ENCODE measurements at regions not wholly inside any gene's neighbourhood (a gene's known extent, or its start where the extent isn't known, plus 50 kb on each side); places are given as distances from the start of the nearest gene placed in this dataset.

DNA sequence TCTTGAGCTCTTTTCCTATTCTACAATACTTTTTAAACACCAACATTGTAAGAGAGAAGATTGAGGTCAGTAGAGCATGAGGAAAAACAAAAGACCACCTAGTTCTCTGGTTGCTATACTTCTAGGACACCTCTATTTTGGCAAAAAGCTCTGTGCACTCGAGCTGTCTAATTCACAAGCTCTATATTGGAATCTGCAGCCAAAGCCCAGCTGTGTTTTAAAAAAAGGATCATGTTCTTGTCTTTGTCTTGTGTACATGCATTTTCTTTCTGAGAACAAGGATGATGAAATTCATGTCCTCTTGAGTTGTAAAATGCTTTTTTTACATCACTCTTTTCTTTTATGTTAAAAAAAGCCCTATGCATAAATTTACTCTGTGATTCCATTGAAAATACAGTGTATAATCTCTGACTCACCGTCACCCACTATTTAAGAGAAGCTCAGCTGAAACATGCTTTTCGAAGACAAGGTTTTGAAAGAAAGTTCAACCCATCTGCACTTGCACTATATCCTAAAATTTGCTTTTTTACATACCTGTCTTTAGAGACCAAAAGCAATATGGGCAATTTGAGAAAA lies 215.5 kb upstream of the VSTM2A start (continued):
- TF ChIP-seq, protein P1, sequence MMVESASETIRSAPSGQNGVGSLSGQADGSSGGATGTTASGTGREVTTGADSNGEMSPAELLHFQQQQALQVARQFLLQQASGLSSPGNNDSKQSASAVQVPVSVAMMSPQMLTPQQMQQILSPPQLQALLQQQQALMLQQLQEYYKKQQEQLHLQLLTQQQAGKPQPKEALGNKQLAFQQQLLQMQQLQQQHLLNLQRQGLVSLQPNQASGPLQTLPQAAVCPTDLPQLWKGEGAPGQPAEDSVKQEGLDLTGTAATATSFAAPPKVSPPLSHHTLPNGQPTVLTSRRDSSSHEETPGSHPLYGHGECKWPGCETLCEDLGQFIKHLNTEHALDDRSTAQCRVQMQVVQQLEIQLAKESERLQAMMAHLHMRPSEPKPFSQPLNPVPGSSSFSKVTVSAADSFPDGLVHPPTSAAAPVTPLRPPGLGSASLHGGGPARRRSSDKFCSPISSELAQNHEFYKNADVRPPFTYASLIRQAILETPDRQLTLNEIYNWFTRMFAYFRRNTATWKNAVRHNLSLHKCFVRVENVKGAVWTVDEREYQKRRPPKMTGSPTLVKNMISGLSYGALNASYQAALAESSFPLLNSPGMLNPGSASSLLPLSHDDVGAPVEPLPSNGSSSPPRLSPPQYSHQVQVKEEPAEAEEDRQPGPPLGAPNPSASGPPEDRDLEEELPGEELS (CRISPR knock-in tag; IDR thresholded peaks at IDR 0.05) = no peak
- TF ChIP-seq, protein P2, sequence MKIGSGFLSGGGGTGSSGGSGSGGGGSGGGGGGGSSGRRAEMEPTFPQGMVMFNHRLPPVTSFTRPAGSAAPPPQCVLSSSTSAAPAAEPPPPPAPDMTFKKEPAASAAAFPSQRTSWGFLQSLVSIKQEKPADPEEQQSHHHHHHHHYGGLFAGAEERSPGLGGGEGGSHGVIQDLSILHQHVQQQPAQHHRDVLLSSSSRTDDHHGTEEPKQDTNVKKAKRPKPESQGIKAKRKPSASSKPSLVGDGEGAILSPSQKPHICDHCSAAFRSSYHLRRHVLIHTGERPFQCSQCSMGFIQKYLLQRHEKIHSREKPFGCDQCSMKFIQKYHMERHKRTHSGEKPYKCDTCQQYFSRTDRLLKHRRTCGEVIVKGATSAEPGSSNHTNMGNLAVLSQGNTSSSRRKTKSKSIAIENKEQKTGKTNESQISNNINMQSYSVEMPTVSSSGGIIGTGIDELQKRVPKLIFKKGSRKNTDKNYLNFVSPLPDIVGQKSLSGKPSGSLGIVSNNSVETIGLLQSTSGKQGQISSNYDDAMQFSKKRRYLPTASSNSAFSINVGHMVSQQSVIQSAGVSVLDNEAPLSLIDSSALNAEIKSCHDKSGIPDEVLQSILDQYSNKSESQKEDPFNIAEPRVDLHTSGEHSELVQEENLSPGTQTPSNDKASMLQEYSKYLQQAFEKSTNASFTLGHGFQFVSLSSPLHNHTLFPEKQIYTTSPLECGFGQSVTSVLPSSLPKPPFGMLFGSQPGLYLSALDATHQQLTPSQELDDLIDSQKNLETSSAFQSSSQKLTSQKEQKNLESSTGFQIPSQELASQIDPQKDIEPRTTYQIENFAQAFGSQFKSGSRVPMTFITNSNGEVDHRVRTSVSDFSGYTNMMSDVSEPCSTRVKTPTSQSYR (CRISPR knock-in tag; IDR thresholded peaks at IDR 0.05) = no peak
- TF ChIP-seq ZNF138 (CRISPR knock-in tag; conservative IDR thresholded peaks at IDR 0.05) (no peak), GTF2I (CRISPR knock-in tag; conservative IDR thresholded peaks at IDR 0.05) (no peak), GABPB1 (CRISPR knock-in tag; IDR thresholded peaks at IDR 0.05) (no peak), ZNF232 (CRISPR knock-in tag; IDR thresholded peaks at IDR 0.05) (no peak)
- TF ChIP-seq, protein P3, sequence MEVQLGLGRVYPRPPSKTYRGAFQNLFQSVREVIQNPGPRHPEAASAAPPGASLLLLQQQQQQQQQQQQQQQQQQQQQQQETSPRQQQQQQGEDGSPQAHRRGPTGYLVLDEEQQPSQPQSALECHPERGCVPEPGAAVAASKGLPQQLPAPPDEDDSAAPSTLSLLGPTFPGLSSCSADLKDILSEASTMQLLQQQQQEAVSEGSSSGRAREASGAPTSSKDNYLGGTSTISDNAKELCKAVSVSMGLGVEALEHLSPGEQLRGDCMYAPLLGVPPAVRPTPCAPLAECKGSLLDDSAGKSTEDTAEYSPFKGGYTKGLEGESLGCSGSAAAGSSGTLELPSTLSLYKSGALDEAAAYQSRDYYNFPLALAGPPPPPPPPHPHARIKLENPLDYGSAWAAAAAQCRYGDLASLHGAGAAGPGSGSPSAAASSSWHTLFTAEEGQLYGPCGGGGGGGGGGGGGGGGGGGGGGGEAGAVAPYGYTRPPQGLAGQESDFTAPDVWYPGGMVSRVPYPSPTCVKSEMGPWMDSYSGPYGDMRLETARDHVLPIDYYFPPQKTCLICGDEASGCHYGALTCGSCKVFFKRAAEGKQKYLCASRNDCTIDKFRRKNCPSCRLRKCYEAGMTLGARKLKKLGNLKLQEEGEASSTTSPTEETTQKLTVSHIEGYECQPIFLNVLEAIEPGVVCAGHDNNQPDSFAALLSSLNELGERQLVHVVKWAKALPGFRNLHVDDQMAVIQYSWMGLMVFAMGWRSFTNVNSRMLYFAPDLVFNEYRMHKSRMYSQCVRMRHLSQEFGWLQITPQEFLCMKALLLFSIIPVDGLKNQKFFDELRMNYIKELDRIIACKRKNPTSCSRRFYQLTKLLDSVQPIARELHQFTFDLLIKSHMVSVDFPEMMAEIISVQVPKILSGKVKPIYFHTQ (CRISPR knock-in tag; IDR thresholded peaks at IDR 0.05) = no peak

DNA sequence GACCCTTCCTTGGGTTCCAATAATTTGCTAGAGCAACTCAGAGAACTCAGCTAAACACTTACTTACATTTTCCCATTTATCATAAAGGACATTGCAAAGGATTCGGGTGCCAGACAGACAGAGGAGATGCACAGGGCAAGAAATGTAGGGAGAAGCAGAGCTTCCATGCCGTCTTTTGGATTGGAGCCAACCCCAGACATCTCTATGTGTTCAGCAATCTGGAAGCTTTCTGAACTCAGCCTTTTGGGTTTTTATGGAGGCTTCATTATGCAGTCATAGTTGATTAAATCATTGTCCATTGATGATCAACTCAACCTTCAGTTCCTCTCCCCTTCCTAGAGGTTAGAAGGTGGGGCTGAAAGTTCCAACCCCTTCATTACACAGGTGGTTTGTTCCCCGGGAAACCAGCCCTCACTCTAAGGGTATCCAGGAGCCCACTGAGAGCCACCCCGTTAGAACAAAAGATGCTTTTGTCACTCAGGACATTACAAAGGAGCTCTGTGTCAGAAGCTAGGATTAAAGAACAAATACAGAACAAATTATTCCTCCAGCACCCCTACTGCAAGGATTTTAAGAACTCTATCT lies 211.9 kb upstream of the VSTM2A start:
- Mint-ChIP-seq H3K27me3 (ENCODE audit: low read depth) (peaks cover 5% of the 10 kb centered on the region), H3K9me3 (no peaks in the 10 kb centered on the region), H3K4me1 (peaks cover 31% of the 10 kb centered on the region), H3K4me3 (no peak overlapping the region), H3K36me3 (no peaks in the 10 kb centered on the region), H3K27ac (no peak overlapping the region)
- TF ChIP-seq ETV6 (CRISPR knock-in tag; IDR thresholded peaks at IDR 0.05) (no peak), SMAD3 (CRISPR knock-in tag; IDR thresholded peaks at IDR 0.05; ENCODE audit: borderline replicate concordance) (no peak), NR3C1 (CRISPR knock-in tag; conservative IDR thresholded peaks at IDR 0.05; ENCODE audit: low read depth) (no peak), GTF2I (CRISPR knock-in tag; conservative IDR thresholded peaks at IDR 0.05) (no peak)
- TF ChIP-seq, protein P4, sequence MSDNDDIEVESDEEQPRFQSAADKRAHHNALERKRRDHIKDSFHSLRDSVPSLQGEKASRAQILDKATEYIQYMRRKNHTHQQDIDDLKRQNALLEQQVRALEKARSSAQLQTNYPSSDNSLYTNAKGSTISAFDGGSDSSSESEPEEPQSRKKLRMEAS (CRISPR knock-in tag; IDR thresholded peaks at IDR 0.05) = no peak
- TF ChIP-seq, protein P5, sequence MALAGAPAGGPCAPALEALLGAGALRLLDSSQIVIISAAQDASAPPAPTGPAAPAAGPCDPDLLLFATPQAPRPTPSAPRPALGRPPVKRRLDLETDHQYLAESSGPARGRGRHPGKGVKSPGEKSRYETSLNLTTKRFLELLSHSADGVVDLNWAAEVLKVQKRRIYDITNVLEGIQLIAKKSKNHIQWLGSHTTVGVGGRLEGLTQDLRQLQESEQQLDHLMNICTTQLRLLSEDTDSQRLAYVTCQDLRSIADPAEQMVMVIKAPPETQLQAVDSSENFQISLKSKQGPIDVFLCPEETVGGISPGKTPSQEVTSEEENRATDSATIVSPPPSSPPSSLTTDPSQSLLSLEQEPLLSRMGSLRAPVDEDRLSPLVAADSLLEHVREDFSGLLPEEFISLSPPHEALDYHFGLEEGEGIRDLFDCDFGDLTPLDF (CRISPR knock-in tag; IDR thresholded peaks at IDR 0.05) = no peak
- TF ChIP-seq, protein P6, sequence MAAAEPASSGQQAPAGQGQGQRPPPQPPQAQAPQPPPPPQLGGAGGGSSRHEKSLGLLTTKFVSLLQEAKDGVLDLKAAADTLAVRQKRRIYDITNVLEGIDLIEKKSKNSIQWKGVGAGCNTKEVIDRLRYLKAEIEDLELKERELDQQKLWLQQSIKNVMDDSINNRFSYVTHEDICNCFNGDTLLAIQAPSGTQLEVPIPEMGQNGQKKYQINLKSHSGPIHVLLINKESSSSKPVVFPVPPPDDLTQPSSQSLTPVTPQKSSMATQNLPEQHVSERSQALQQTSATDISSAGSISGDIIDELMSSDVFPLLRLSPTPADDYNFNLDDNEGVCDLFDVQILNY (CRISPR knock-in tag; IDR thresholded peaks at IDR 0.05) = no peak
- TF ChIP-seq, protein P7, sequence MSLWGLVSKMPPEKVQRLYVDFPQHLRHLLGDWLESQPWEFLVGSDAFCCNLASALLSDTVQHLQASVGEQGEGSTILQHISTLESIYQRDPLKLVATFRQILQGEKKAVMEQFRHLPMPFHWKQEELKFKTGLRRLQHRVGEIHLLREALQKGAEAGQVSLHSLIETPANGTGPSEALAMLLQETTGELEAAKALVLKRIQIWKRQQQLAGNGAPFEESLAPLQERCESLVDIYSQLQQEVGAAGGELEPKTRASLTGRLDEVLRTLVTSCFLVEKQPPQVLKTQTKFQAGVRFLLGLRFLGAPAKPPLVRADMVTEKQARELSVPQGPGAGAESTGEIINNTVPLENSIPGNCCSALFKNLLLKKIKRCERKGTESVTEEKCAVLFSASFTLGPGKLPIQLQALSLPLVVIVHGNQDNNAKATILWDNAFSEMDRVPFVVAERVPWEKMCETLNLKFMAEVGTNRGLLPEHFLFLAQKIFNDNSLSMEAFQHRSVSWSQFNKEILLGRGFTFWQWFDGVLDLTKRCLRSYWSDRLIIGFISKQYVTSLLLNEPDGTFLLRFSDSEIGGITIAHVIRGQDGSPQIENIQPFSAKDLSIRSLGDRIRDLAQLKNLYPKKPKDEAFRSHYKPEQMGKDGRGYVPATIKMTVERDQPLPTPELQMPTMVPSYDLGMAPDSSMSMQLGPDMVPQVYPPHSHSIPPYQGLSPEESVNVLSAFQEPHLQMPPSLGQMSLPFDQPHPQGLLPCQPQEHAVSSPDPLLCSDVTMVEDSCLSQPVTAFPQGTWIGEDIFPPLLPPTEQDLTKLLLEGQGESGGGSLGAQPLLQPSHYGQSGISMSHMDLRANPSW (CRISPR knock-in tag; conservative IDR thresholded peaks at IDR 0.05; ENCODE audit: low read depth) = no peak
- DNase-seq (ENCODE audit: low spot score) = no peak
- POLR2A ChIA-PET = no interaction called here
- ATAC-seq = no peak; the same call in 1 of the 2 replicates
- CTCF ChIA-PET = interaction anchor here (1.5 kb wide), 1 partner anchor 38 kb away, joined by 3 read pairs; no protein-coding TSS in a partner anchor

All from WTC11 (cell line).